CD14-positive monocyte (primary cell): ENCODE measurements at regions not wholly inside any gene's neighbourhood (a gene's known extent, or its start where the extent isn't known, plus 50 kb on each side); places are given as distances from the start of the nearest gene placed in this dataset.

Experiments
- DNase-seq, 3 donors: peaks; one replicate each; pipeline ENCODE4 v3.0.0-alpha.2; 2011 to 2022
- H2AFZ ChIP-seq: 2 replicates; pipeline ENCODE4 v1.6.0; 2012; ENCODE audit warnings: mild to moderate bottlenecking, low read depth, low read length, inconsistent platforms; ENCODE audit not compliant: insufficient read depth, poor library complexity, severe bottlenecking
- H3K27ac ChIP-seq, 2 donors: 1 replicate in 1 of 2; 2 replicates in 1 of 2; pipeline ENCODE4 v1.5.1; 2012 to 2013; ENCODE audit warnings: low read length in 2 of 2, control low read depth in 1 of 2, inconsistent platforms in 1 of 2, low read depth in 1 of 2, mild to moderate bottlenecking in 1 of 2
- H3K27me3 ChIP-seq, 2 donors: one replicate each; pipeline versions ENCODE4 v1.6.0 to v1.6.1; 2011 to 2013; ENCODE audit warnings: low read length in 2 of 2; ENCODE audit not compliant: control insufficient read depth in 2 of 2, insufficient read depth in 2 of 2
- H3K36me3 ChIP-seq, 2 donors: replicated peaks in 1 of 2; 1 replicate in 1 of 2; 2 replicates in 1 of 2; pipeline versions ENCODE4 v1.5.1 to v1.6.1; 2012 to 2013; ENCODE audit warnings: low read length in 2 of 2, control low read depth in 1 of 2, inconsistent platforms in 1 of 2, mild to moderate bottlenecking in 1 of 2; ENCODE audit not compliant: insufficient read depth in 2 of 2, control insufficient read depth in 1 of 2
- H3K4me1 ChIP-seq, 2 donors: 1 replicate in 1 of 2; 2 replicates in 1 of 2; pipeline versions ENCODE4 v1.5.1 to v1.6.1; 2012 to 2013; ENCODE audit warnings: low read length in 2 of 2, control low read depth in 1 of 2, inconsistent platforms in 1 of 2, mild to moderate bottlenecking in 1 of 2, moderate library complexity in 1 of 2; ENCODE audit not compliant: insufficient read depth in 2 of 2, control insufficient read depth in 1 of 2
- H3K4me2 ChIP-seq: replicated peaks from 2 replicates; pipeline ENCODE3; 2012; ENCODE audit warnings: low read length, moderate library complexity, mild to moderate bottlenecking; ENCODE audit not compliant: poor library complexity, severe bottlenecking; ENCODE audit errors: extremely low read depth
- H3K4me3 ChIP-seq, 3 experiments: fragments of 200-600 bp in 1 of 3; sonication (generic) in 1 of 3; replicated peaks in 1 of 3; 1 replicate in 2 of 3; 2 replicates in 1 of 3; pipeline ENCODE4 v1.5.1; 2011 to 2013; ENCODE audit warnings: low read length in 3 of 3, mild to moderate bottlenecking in 3 of 3, control low read depth in 2 of 3, low read depth in 2 of 3, inconsistent platforms in 1 of 3, moderate library complexity in 1 of 3
- H3K79me2 ChIP-seq: 2 replicates; pipeline ENCODE4 v1.6.0; 2012; ENCODE audit warnings: mild to moderate bottlenecking, control low read depth, inconsistent platforms, low read length, moderate library complexity; ENCODE audit not compliant: insufficient read depth
- H3K9ac ChIP-seq: 2 replicates; pipeline ENCODE4 v1.6.0; 2017; ENCODE audit warnings: low read length, mild to moderate bottlenecking; ENCODE audit not compliant: insufficient read depth, poor library complexity, severe bottlenecking
- H3K9me3 ChIP-seq, 2 donors: replicated peaks in 1 of 2; 1 replicate in 1 of 2; 2 replicates in 1 of 2; pipeline versions ENCODE4 v1.5.1 to v1.6.1; 2012 to 2013; ENCODE audit warnings: low read length in 2 of 2, control low read depth in 1 of 2; ENCODE audit not compliant: control insufficient read depth in 1 of 2, insufficient read depth in 1 of 2
- H4K20me1 ChIP-seq: 2 replicates; pipeline ENCODE4 v1.6.0; 2012; ENCODE audit warnings: mild to moderate bottlenecking, low read length, control low read depth, moderate library complexity; ENCODE audit not compliant: insufficient read depth
- H3K27ac Mint-ChIP-seq, 7 donors: one replicate each; pipeline ENCODE4 v1.8.0; 2020; ENCODE audit warnings: mild to moderate bottlenecking in 7 of 7, mixed read lengths in 7 of 7, moderate library complexity in 6 of 7, inconsistent platforms in 2 of 7
- H3K27me3 Mint-ChIP-seq, 3 donors: one replicate each; pipeline ENCODE4 v1.8.0; 2021 to 2022; ENCODE audit warnings: low read depth in 3 of 3, mild to moderate bottlenecking in 3 of 3, mixed read lengths in 3 of 3, moderate library complexity in 3 of 3, inconsistent platforms in 1 of 3
- H3K36me3 Mint-ChIP-seq, 2 donors: one replicate each; pipeline ENCODE4 v1.8.0; 2020; ENCODE audit warnings: mixed read lengths in 2 of 2, inconsistent platforms in 1 of 2, mild to moderate bottlenecking in 1 of 2
- H3K4me1 Mint-ChIP-seq: one replicate; pipeline ENCODE4 v1.8.0; 2020; ENCODE audit warnings: mild to moderate bottlenecking, mixed read lengths
- H3K4me3 Mint-ChIP-seq, 2 donors: one replicate each; pipeline ENCODE4 v1.8.0; 2020; ENCODE audit warnings: mild to moderate bottlenecking in 2 of 2, mixed read lengths in 2 of 2, moderate library complexity in 1 of 2
- H3K9me3 Mint-ChIP-seq, 7 donors: one replicate each; pipeline ENCODE4 v1.8.0; 2020 to 2022; ENCODE audit warnings: mixed read lengths in 7 of 7, mild to moderate bottlenecking in 6 of 7, moderate library complexity in 6 of 7, inconsistent platforms in 2 of 7
- WGBS: methylation state at CpG from one replicate; pipeline ENCODE4 v1.1.5; 2013; ENCODE audit warnings: missing lambda C conversion rate; ENCODE audit not compliant: insufficient coverage; 5-methylcytosine and 5-hydroxymethylcytosine counted together
- intact Hi-C, 2 donors: fragments of 100-400 bp; cut with micrococcal nuclease; formaldehyde crosslinking; loops; one replicate each; pipeline versions ENCODE4 v1.15.0 to v1.15.1; 2023
- TF ChIP-seq, protein P1 (sequence below): fragments of 200-600 bp; IDR thresholded peaks from one replicate; pipeline ENCODE4 v1.8.0; 2022; ENCODE audit warnings: antibody characterized with exemption, mild to moderate bottlenecking

DNA sequence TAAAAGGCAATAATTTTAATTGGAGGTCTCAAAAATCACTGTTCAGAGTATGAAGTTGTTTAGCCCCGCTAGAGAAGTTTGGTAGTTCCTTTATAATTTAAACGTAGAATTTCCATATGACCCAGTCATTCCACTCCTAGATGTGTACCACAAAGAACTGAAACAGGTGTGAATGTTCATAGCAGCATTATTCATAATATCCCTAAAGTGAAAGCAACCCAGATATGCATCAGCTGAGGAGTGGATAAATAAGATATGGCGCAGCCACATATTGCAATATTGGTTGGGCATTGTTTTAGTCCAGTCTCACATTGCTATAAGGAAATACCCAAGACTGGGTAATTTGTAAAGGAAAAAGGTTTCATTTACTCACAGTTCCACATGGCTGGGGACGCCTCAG is 976.2 kb downstream of the NLGN4Y start:
- intact Hi-C loops: no loop called here
- no peaks in the 10 kb centered on the region for H4K20me1 ChIP-seq
- no CpG with 5 or more reads among the region's 4 CpGs for WGBS
- H3K9me3 Mint-ChIP-seq: peaks cover 0 to 1% (median 0%) of the 10 kb centered on the region in 7 donors
- H3K4me1 Mint-ChIP-seq: no peaks in the 10 kb centered on the region
- no peak overlapping the region for H3K9ac ChIP-seq
- H3K36me3 ChIP-seq: no peaks in the 10 kb centered on the region
- no peaks in the 10 kb centered on the region for H3K27me3 Mint-ChIP-seq
- DNase-seq: no peak
- H3K4me1 ChIP-seq: no peaks in the 10 kb centered on the region
- no peak overlapping the region for H3K4me3 ChIP-seq
- no peak overlapping the region for H3K4me3 Mint-ChIP-seq
- no peaks in the 10 kb centered on the region for H3K9me3 ChIP-seq
- H3K79me2 ChIP-seq: no peaks in the 10 kb centered on the region
- TF ChIP-seq, protein P1, sequence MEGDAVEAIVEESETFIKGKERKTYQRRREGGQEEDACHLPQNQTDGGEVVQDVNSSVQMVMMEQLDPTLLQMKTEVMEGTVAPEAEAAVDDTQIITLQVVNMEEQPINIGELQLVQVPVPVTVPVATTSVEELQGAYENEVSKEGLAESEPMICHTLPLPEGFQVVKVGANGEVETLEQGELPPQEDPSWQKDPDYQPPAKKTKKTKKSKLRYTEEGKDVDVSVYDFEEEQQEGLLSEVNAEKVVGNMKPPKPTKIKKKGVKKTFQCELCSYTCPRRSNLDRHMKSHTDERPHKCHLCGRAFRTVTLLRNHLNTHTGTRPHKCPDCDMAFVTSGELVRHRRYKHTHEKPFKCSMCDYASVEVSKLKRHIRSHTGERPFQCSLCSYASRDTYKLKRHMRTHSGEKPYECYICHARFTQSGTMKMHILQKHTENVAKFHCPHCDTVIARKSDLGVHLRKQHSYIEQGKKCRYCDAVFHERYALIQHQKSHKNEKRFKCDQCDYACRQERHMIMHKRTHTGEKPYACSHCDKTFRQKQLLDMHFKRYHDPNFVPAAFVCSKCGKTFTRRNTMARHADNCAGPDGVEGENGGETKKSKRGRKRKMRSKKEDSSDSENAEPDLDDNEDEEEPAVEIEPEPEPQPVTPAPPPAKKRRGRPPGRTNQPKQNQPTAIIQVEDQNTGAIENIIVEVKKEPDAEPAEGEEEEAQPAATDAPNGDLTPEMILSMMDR: no peak
- no peaks in the 10 kb centered on the region for H3K36me3 Mint-ChIP-seq
- no peak overlapping the region for H3K27ac Mint-ChIP-seq
- H3K27me3 ChIP-seq: no peaks in the 10 kb centered on the region
- H3K27ac ChIP-seq: no peak overlapping the region
- H2AFZ ChIP-seq: no peak overlapping the region
- no peak overlapping the region for H3K4me2 ChIP-seq

DNA sequence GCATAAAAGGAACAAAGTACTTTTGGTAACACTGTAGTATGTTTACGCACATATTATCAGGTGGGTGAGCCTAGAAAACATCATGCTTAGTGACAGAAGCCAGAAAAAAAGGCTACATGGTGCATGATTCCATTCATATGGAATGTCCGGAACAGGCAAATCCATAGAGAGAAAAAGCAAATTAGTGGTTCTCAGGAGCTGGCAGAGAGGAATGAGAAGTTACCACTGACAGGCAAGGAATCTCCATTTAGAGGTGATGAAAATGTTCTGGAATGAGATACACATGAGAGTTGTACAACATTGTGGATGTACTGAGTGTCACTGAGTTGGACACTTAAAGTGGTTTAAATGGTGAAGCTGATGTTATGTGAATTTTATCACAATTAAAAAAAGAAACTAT is 976.9 kb downstream of the NLGN4Y start:
- Histone ChIP-seq H3K27ac (no peak overlapping the region), H3K27me3 (no peaks in the 10 kb centered on the region), H3K9ac (no peak overlapping the region), H3K36me3 (no peaks in the 10 kb centered on the region), H3K4me1 (no peaks in the 10 kb centered on the region), H3K4me2 (no peak overlapping the region), H3K4me3 (no peak overlapping the region), H3K9me3 (no peaks in the 10 kb centered on the region), H4K20me1 (no peaks in the 10 kb centered on the region), H2AFZ (no peak overlapping the region), H3K79me2 (no peaks in the 10 kb centered on the region)
- no peak overlapping the region for H3K27ac Mint-ChIP-seq
- TF ChIP-seq, protein P1: no peak
- intact Hi-C loops: no loop called here
- WGBS: 100% methylated on average over 2 of the region's 2 CpGs
- H3K36me3 Mint-ChIP-seq: no peaks in the 10 kb centered on the region
- peaks cover 0 to 1% (median 0%) of the 10 kb centered on the region in 7 donors for H3K9me3 Mint-ChIP-seq
- no peaks in the 10 kb centered on the region for H3K27me3 Mint-ChIP-seq
- H3K4me1 Mint-ChIP-seq: no peaks in the 10 kb centered on the region
- DNase-seq: no peak
- H3K4me3 Mint-ChIP-seq: no peak overlapping the region
